ENCODE measurements at regions not wholly inside any gene's neighbourhood (a gene's known extent, or its start where the extent isn't known, plus 50 kb on each side); places are given as distances from the start of the nearest gene placed in this dataset.

- WGBS (ENCODE audit: extremely low coverage, insufficient coverage, low lambda C conversion rate) = no CpG with 5 or more reads among the region's 8 CpGs
- no peak overlapping the region for H3K4me2 ChIP-seq (ENCODE audit: low read length)
- DNase-seq = no peak
- H2BK5ac ChIP-seq (ENCODE audit: low read length) = no peak overlapping the region
- no peak overlapping the region for H3K23ac ChIP-seq (ENCODE audit: low read length)
- H3K56ac ChIP-seq (ENCODE audit: low read length) = no peak overlapping the region
- no peaks in the 10 kb centered on the region for H3K4me1 ChIP-seq (ENCODE audit: control insufficient read depth, low read depth, low read length)
- H3K27me3 ChIP-seq (ENCODE audit: insufficient read depth, low read length, poor library complexity) = no peaks in the 10 kb centered on the region
- no peak overlapping the region for H2AK5ac ChIP-seq (ENCODE audit: low read length)
- no peak overlapping the region for H3K9ac ChIP-seq (ENCODE audit: low read length)
- no peak overlapping the region for H2BK15ac ChIP-seq (replicated peaks; ENCODE audit: low read depth)
- no peak overlapping the region for H4K8ac ChIP-seq (ENCODE audit: low read depth, low read length)
- H3K79me1 ChIP-seq (ENCODE audit: low read length) = no peaks in the 10 kb centered on the region
- no peak overlapping the region for H3K4ac ChIP-seq (ENCODE audit: low read depth, low read length)
- no peak overlapping the region for H4K5ac ChIP-seq (ENCODE audit: low read length)
- H2BK120ac ChIP-seq (ENCODE audit: low read depth, low read length) = no peak overlapping the region
- H3K4me3 ChIP-seq (ENCODE audit: low read length) = no peak overlapping the region
- no peaks in the 10 kb centered on the region for H3K79me2 ChIP-seq (ENCODE audit: control insufficient read depth, insufficient read depth, low read length)
- no peak overlapping the region for H3K18ac ChIP-seq (ENCODE audit: low read length)
- no peak overlapping the region for H3K27ac ChIP-seq (ENCODE audit: low read depth, low read length)
- no peaks in the 10 kb centered on the region for H3K36me3 ChIP-seq (ENCODE audit: control insufficient read depth, insufficient read depth, low read length)
Observed at GRCh38 chr17:74053712-74054078, 149.8 kb upstream of the RPL38 start.

DNA sequence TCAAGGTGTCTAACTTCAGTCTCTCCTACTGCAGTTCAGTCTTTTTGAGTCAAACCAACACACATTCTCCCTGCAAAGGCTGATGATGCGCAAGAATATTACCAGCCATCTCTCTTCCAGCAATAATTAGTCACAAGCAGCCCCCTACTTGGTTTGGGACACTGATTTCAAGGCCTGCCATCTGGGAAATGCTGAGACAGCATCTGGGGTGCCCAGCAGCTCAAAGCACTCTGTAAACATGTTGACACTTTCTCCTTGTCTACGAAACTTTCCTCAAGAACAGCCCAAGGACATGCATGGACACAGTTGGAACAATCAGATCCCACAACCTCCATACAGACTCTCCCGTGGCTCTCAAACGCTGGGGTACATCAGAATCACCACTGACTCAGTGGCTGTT lies 149.2 kb upstream of the RPL38 start:
- Histone ChIP-seq H2AK5ac (ENCODE audit: low read length) (no peak overlapping the region), H3K79me2 (ENCODE audit: control insufficient read depth, insufficient read depth, low read length) (no peaks in the 10 kb centered on the region), H4K5ac (ENCODE audit: low read length) (no peak overlapping the region), H3K4me3 (ENCODE audit: low read length) (no peak overlapping the region), H3K4me1 (ENCODE audit: control insufficient read depth, low read depth, low read length) (no peaks in the 10 kb centered on the region), H3K23ac (ENCODE audit: low read length) (no peak overlapping the region), H3K9ac (ENCODE audit: low read length) (no peak overlapping the region), H3K4ac (ENCODE audit: low read depth, low read length) (no peak overlapping the region), H3K18ac (ENCODE audit: low read length) (no peak overlapping the region), H2BK15ac (replicated peaks; ENCODE audit: low read depth) (no peak overlapping the region), H3K36me3 (ENCODE audit: control insufficient read depth, insufficient read depth, low read length) (no peaks in the 10 kb centered on the region), H3K79me1 (ENCODE audit: low read length) (no peaks in the 10 kb centered on the region), H3K4me2 (ENCODE audit: low read length) (no peak overlapping the region), H2BK120ac (ENCODE audit: low read depth, low read length) (no peak overlapping the region), H4K8ac (ENCODE audit: low read depth, low read length) (no peak overlapping the region), H3K56ac (ENCODE audit: low read length) (no peak overlapping the region), H2BK5ac (ENCODE audit: low read length) (no peak overlapping the region), H3K27ac (ENCODE audit: low read depth, low read length) (no peak overlapping the region), H3K27me3 (ENCODE audit: insufficient read depth, low read length, poor library complexity) (no peaks in the 10 kb centered on the region)
- WGBS (ENCODE audit: extremely low coverage, insufficient coverage, low lambda C conversion rate) = no CpG with 5 or more reads among the region's 4 CpGs
- no peak for DNase-seq

- H3K4ac ChIP-seq (ENCODE audit: low read depth, low read length) = no peak overlapping the region
- no CpG with 5 or more reads among the region's 11 CpGs for WGBS (ENCODE audit: extremely low coverage, insufficient coverage, low lambda C conversion rate)
- DNase-seq = peak; percentile 49
Observed at GRCh38 chr17:74055508-74056160, 147.8 kb upstream of the RPL38 start.

DNA sequence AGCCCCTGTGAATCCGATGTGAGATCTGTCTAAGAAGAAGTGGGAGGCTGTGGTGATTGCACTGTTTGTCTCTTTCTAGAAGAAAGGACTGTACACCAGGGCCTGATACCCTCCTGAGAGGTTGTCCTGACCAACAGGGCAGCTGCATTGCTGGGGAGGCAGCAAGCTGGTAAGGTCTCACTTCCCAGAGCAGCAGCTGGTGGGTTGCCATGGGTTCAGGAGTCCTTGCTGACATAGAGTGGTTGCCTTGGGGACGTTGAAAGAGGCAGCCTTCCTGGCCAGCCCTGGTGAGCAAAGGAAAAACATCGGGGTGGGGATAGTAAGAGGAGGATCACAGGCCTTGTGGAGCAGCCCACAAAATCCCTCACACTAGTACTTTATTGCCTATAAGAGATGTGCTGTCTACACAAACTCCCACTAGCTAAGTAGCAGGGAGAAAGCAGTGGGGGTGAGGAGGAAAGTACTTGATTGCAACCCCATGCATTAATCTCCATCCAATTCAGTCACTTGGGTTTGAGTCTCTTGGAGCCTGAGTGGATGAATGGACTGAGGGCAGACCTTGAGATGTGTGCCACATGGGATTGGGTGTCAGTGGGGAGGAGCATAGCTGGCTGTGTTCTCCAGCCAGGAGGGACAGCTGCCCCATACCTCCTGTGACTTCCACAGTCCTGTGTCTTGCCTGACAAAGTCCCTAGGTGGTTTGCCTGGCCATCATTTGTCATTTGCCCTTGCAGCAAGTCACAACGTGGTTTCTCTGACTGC lies 143.8 kb upstream of the RPL38 start:
- H3K56ac ChIP-seq (ENCODE audit: low read length) = no peak overlapping the region
- H3K27me3 ChIP-seq (ENCODE audit: insufficient read depth, low read length, poor library complexity) = no peaks in the 10 kb centered on the region
- H3K4ac ChIP-seq (ENCODE audit: low read depth, low read length) = no peak overlapping the region
- no peak overlapping the region for H3K23ac ChIP-seq (ENCODE audit: low read length)
- H3K18ac ChIP-seq (ENCODE audit: low read length) = no peak overlapping the region
- H3K27ac ChIP-seq (ENCODE audit: low read depth, low read length) = no peak overlapping the region
- DNase-seq = no peak
- H2BK15ac ChIP-seq (replicated peaks; ENCODE audit: low read depth) = no peak overlapping the region
- no CpG with 5 or more reads among the region's 4 CpGs for WGBS (ENCODE audit: extremely low coverage, insufficient coverage, low lambda C conversion rate)
- no peak overlapping the region for H4K8ac ChIP-seq (ENCODE audit: low read depth, low read length)
- H4K5ac ChIP-seq (ENCODE audit: low read length) = no peak overlapping the region
- no peaks in the 10 kb centered on the region for H3K4me1 ChIP-seq (ENCODE audit: control insufficient read depth, low read depth, low read length)
- H2BK120ac ChIP-seq (ENCODE audit: low read depth, low read length) = no peak overlapping the region
- H3K36me3 ChIP-seq (ENCODE audit: control insufficient read depth, insufficient read depth, low read length) = no peaks in the 10 kb centered on the region
- no peak overlapping the region for H3K4me2 ChIP-seq (ENCODE audit: low read length)
- no peak overlapping the region for H3K4me3 ChIP-seq (ENCODE audit: low read length)
- no peak overlapping the region for H2BK5ac ChIP-seq (ENCODE audit: low read length)
- no peak overlapping the region for H2AK5ac ChIP-seq (ENCODE audit: low read length)
- H3K9ac ChIP-seq (ENCODE audit: low read length) = no peak overlapping the region
- no peaks in the 10 kb centered on the region for H3K79me1 ChIP-seq (ENCODE audit: low read length)
- H3K79me2 ChIP-seq (ENCODE audit: control insufficient read depth, insufficient read depth, low read length) = no peaks in the 10 kb centered on the region

More at GRCh38 chr17:74055508-74056160, 147.8 kb upstream of the RPL38 start:
- Histone ChIP-seq H3K36me3 (ENCODE audit: control insufficient read depth, insufficient read depth, low read length) (no peaks in the 10 kb centered on the region), H3K23ac (ENCODE audit: low read length) (no peak overlapping the region), H3K18ac (ENCODE audit: low read length) (no peak overlapping the region), H3K56ac (ENCODE audit: low read length) (peak overlapping the region; percentile 19), H3K27ac (ENCODE audit: low read depth, low read length) (no peak overlapping the region), H2BK5ac (ENCODE audit: low read length) (no peak overlapping the region), H2AK5ac (ENCODE audit: low read length) (no peak overlapping the region), H2BK15ac (replicated peaks; ENCODE audit: low read depth) (no peak overlapping the region), H2BK120ac (ENCODE audit: low read depth, low read length) (no peak overlapping the region), H3K27me3 (ENCODE audit: insufficient read depth, low read length, poor library complexity) (no peaks in the 10 kb centered on the region), H3K4me1 (ENCODE audit: control insufficient read depth, low read depth, low read length) (no peaks in the 10 kb centered on the region), H3K9ac (ENCODE audit: low read length) (no peak overlapping the region), H3K4me2 (ENCODE audit: low read length) (no peak overlapping the region), H3K79me1 (ENCODE audit: low read length) (no peaks in the 10 kb centered on the region), H4K8ac (ENCODE audit: low read depth, low read length) (no peak overlapping the region), H4K5ac (ENCODE audit: low read length) (no peak overlapping the region), H3K79me2 (ENCODE audit: control insufficient read depth, insufficient read depth, low read length) (no peaks in the 10 kb centered on the region), H3K4me3 (ENCODE audit: low read length) (no peak overlapping the region)

DNA sequence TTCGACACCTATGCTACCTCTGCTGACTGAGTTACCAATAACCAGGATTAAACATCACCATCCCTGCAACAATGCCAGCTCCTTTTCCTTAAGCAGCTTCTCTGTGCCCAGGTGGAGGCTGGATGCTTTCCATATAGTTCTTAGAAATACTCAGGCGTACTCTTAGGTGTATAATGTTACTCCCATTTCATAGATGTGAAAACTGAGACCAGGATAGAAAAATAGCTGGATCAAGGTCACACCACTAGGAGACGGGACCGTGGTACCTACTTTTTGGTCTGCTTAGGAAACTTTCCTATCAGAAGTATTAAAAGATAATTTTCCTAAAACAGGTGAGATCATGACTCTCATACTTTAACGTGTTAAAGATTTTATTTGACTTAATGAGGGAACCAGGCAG lies 141.7 kb upstream of the RPL38 start:
- H4K8ac ChIP-seq (ENCODE audit: low read depth, low read length) = no peak overlapping the region
- no peaks in the 10 kb centered on the region for H3K36me3 ChIP-seq (ENCODE audit: control insufficient read depth, insufficient read depth, low read length)
- H3K4me3 ChIP-seq (ENCODE audit: low read length) = no peak overlapping the region
- no peak overlapping the region for H3K23ac ChIP-seq (ENCODE audit: low read length)
- no peak for DNase-seq
- no peaks in the 10 kb centered on the region for H3K27me3 ChIP-seq (ENCODE audit: insufficient read depth, low read length, poor library complexity)
- no peak overlapping the region for H3K18ac ChIP-seq (ENCODE audit: low read length)
- no peak overlapping the region for H2BK5ac ChIP-seq (ENCODE audit: low read length)
- H3K56ac ChIP-seq (ENCODE audit: low read length) = no peak overlapping the region
- H2BK120ac ChIP-seq (ENCODE audit: low read depth, low read length) = no peak overlapping the region
- no peak overlapping the region for H3K4me2 ChIP-seq (ENCODE audit: low read length)
- no peak overlapping the region for H3K27ac ChIP-seq (ENCODE audit: low read depth, low read length)
- no peak overlapping the region for H4K5ac ChIP-seq (ENCODE audit: low read length)
- H3K4me1 ChIP-seq (ENCODE audit: control insufficient read depth, low read depth, low read length) = no peaks in the 10 kb centered on the region
- no peaks in the 10 kb centered on the region for H3K79me1 ChIP-seq (ENCODE audit: low read length)
- no peaks in the 10 kb centered on the region for H3K79me2 ChIP-seq (ENCODE audit: control insufficient read depth, insufficient read depth, low read length)
- no CpG with 5 or more reads among the region's 5 CpGs for WGBS (ENCODE audit: extremely low coverage, insufficient coverage, low lambda C conversion rate)
- H2BK15ac ChIP-seq (replicated peaks; ENCODE audit: low read depth) = no peak overlapping the region
- H2AK5ac ChIP-seq (ENCODE audit: low read length) = no peak overlapping the region
- H3K4ac ChIP-seq (ENCODE audit: low read depth, low read length) = no peak overlapping the region
- H3K9ac ChIP-seq (ENCODE audit: low read length) = no peak overlapping the region

All from mesendoderm (in vitro differentiated cells).